Hepatocyte (in vitro differentiated cells): ENCODE measurements at regions not wholly inside any gene's neighbourhood (a gene's known extent, or its start where the extent isn't known, plus 50 kb on each side); places are given as distances from the start of the nearest gene placed in this dataset.

ENCODE experiments used
- CTCF ChIP-seq: fragments of 200-600 bp; sonication (generic); IDR thresholded peaks from 2 replicates; pipeline ENCODE4 v1.5.1; 2016; ENCODE audit warnings: antibody characterized with exemption, mild to moderate bottlenecking; ENCODE audit not compliant: poor library complexity
- EZH2 ChIP-seq: fragments of 200-600 bp; sonication (generic); IDR thresholded peaks from 2 replicates; pipeline ENCODE4 v1.6.1; 2016; ENCODE audit warnings: antibody characterized with exemption, mild to moderate bottlenecking, borderline replicate concordance

GRCh38 chr18:77970814-77971213, 721.2 kb downstream of the GALR1 start:
- no peak for TF ChIP-seq CTCF
- TF ChIP-seq EZH2: no peak
